ENCODE measurements at regions not wholly inside any gene's neighbourhood (a gene's known extent, or its start where the extent isn't known, plus 50 kb on each side); places are given as distances from the start of the nearest gene placed in this dataset.

DNA sequence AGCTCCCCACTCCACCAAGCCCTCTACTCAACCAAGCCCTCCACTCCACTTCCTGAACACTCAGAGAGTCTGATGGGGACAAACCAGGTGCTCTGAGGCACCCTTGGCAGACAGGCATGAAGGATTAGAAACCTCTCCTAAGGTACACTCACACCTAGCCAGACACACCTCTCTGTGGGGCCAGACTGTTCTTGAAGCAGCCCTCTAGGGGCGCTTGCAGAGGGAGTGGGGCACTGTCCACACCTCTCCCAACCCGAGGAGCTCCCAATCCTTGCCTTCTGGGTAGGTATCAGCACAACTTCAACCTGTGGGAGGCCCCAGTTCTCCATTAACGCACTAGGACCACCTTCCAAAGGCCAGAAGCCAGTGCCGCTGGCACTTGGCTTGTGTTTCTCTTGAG lies 108.7 kb upstream of the VSTM2B start:
- Histone ChIP-seq H4K20me1 (replicated peaks in 1 of 2; ENCODE audit: control insufficient read depth in 1 of 2, insufficient read depth in 2 of 2, low read length in 2 of 2) (peaks cover 0 to 1% of the 10 kb centered on the region in 2 experiments), H2BK15ac (ENCODE audit: low read length) (no peak overlapping the region), H2AFZ (ENCODE audit: low read length) (no peak overlapping the region), H3K4ac (replicated peaks; ENCODE audit: insufficient read length, low read depth, low read length) (no peak overlapping the region), H3K23me2 (ENCODE audit: low read depth, low read length) (no peaks in the 10 kb centered on the region; the same call in 1 of the 2 replicates), H3K4me1 (replicated peaks in 1 of 4; ENCODE audit: control insufficient read depth in 3 of 4, insufficient read depth in 4 of 4, low read length in 3 of 4) (no peaks in the 10 kb centered on the region; a peak in 1 of 7 replicates), H3K9me3 (ENCODE audit: insufficient read depth in 2 of 2, low read depth in 1 of 2, low read length in 1 of 2) (no peaks in the 10 kb centered on the region), H3K36me3 (ENCODE audit: control insufficient read depth in 2 of 4, insufficient read depth in 4 of 4, low read length in 3 of 4) (no peaks in the 10 kb centered on the region), H4K5ac (ENCODE audit: insufficient read length, low read depth, low read length) (no peak overlapping the region), H3K4me2 (ENCODE audit: insufficient read depth in 1 of 2, low read depth in 2 of 2, low read length in 2 of 2) (no peak overlapping the region), H3K18ac (ENCODE audit: extremely low read depth, low read length) (no peak overlapping the region), H2BK120ac (replicated peaks; ENCODE audit: low read depth, low read length) (no peak overlapping the region), H2BK5ac (ENCODE audit: low read depth, low read length) (no peak overlapping the region), H3K27ac (ENCODE audit: low read depth, low read length) (no peak overlapping the region), H3K4me3 (ENCODE audit: extremely low read depth in 1 of 4, insufficient read depth in 2 of 4, low read depth in 3 of 4, low read length in 4 of 4) (no peak overlapping the region), H2AK5ac (ENCODE audit: low read depth, low read length) (no peak overlapping the region), H3K79me2 (ENCODE audit: control insufficient read depth in 1 of 2, insufficient read depth in 2 of 2, low read length in 2 of 2) (no peaks in the 10 kb centered on the region), H4K91ac (replicated peaks; ENCODE audit: insufficient read length, low read length) (no peak overlapping the region), H3K23ac (ENCODE audit: insufficient read length) (no peak overlapping the region), H3K79me1 (ENCODE audit: low read depth, low read length) (no peaks in the 10 kb centered on the region), H3K14ac (ENCODE audit: insufficient read length) (no peak overlapping the region), H3K56ac (replicated peaks; ENCODE audit: insufficient read length, low read depth, low read length) (no peak overlapping the region), H2BK12ac (ENCODE audit: low read depth, low read length) (no peak overlapping the region), H3K27me3 (replicated peaks in 1 of 4; ENCODE audit: control insufficient read depth in 3 of 4, extremely low read depth in 1 of 4, insufficient read depth in 3 of 4, low read length in 3 of 4) (no peaks in the 10 kb centered on the region), H3K9ac (replicated peaks in 1 of 4; ENCODE audit: extremely low read depth in 1 of 4, low read depth in 3 of 4, low read length in 3 of 4) (no peak overlapping the region), H4K8ac (ENCODE audit: extremely low read depth, insufficient read depth, low read length) (no peak overlapping the region), H2BK20ac (ENCODE audit: low read length) (no peak overlapping the region)
- CTCF ChIA-PET (ENCODE audit: partially characterized antibody): interaction anchor here (0.6 to 2.9 kb wide), 15 partner anchors 11 to 138 kb away, joined by 3 to 15 read pairs (median 3); no protein-coding TSS in a partner anchor
- DNase-seq (ENCODE audit: low read depth in 1 of 2, low spot score in 2 of 2) (no peak), FAIRE-seq (no peak)
- POLR2A ChIA-PET (ENCODE audit: partially characterized antibody): no interaction called here
- no peak for TF ChIP-seq KDM4A (IDR thresholded peaks at IDR 0.05; ENCODE audit: low read depth, low read length, severe bottlenecking)
- TF ChIP-seq, protein P1, sequence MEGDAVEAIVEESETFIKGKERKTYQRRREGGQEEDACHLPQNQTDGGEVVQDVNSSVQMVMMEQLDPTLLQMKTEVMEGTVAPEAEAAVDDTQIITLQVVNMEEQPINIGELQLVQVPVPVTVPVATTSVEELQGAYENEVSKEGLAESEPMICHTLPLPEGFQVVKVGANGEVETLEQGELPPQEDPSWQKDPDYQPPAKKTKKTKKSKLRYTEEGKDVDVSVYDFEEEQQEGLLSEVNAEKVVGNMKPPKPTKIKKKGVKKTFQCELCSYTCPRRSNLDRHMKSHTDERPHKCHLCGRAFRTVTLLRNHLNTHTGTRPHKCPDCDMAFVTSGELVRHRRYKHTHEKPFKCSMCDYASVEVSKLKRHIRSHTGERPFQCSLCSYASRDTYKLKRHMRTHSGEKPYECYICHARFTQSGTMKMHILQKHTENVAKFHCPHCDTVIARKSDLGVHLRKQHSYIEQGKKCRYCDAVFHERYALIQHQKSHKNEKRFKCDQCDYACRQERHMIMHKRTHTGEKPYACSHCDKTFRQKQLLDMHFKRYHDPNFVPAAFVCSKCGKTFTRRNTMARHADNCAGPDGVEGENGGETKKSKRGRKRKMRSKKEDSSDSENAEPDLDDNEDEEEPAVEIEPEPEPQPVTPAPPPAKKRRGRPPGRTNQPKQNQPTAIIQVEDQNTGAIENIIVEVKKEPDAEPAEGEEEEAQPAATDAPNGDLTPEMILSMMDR (IDR thresholded peaks at IDR 0.05; ENCODE audit: control extremely low read depth in 1 of 3, insufficient read depth in 1 of 3, low read depth in 1 of 3, low read length in 3 of 3): peak in 1 of 3 experiments; percentile 10; a peak in 1 of 4 replicates
- WGBS, 2 experiments (ENCODE audit: extremely low coverage in 1 of 2, insufficient coverage in 1 of 2, insufficient read length in 1 of 2, insufficient replicate concordance in 2 of 2, low coverage in 1 of 2, low lambda C conversion rate in 2 of 2, missing lambda C conversion rate in 1 of 2): 84% methylated on average over 4 of the region's 4 CpGs; no CpG with 5 or more reads in 1 of the 2 experiments
